ENCODE measurements at regions not wholly inside any gene's neighbourhood (a gene's known extent, or its start where the extent isn't known, plus 50 kb on each side); places are given as distances from the start of the nearest gene placed in this dataset.

GRCh38 chr12:38961012-38961411, 55.6 kb upstream of the CPNE8 start:
- Histone ChIP-seq H3K4me3 (no peak overlapping the region), H3K9ac (ENCODE audit: insufficient read depth in 1 of 2, low read depth in 2 of 2, low read length in 2 of 2) (no peak overlapping the region), H3K4me2 (ENCODE audit: insufficient read depth, low read length) (no peak overlapping the region), H4K20me1 (replicated peaks; ENCODE audit: control insufficient read depth, insufficient read depth, low read length) (no peaks in the 10 kb centered on the region), H3K9me3 (replicated peaks; ENCODE audit: control insufficient read depth, insufficient read depth, low read depth, low read length) (no peaks in the 10 kb centered on the region), H3K79me2 (ENCODE audit: control insufficient read depth, insufficient read depth, low read length) (no peaks in the 10 kb centered on the region), H3K27me3 (ENCODE audit: control insufficient read depth in 2 of 2, insufficient read depth in 2 of 2, low read length in 2 of 2) (no peaks in the 10 kb centered on the region), H3K4me1 (replicated peaks in 1 of 2; ENCODE audit: control insufficient read depth in 2 of 2, insufficient read depth in 2 of 2, low read length in 2 of 2) (no peaks in the 10 kb centered on the region), H3K36me3 (ENCODE audit: control insufficient read depth, insufficient read depth, low read length) (no peaks in the 10 kb centered on the region), H3K27ac (ENCODE audit: extremely low read depth, low read depth, low read length) (no peak overlapping the region), H2AFZ (ENCODE audit: low read depth, low read length) (no peak overlapping the region), H3K9me1 (ENCODE audit: control insufficient read depth, insufficient read depth, low read length) (no peaks in the 10 kb centered on the region)
- 16% methylated on average over 1 of the region's 1 CpG for WGBS (ENCODE audit: insufficient coverage, low coverage, missing lambda C conversion rate)
- intact Hi-C loops (cut with micrococcal nuclease) = no loop called here
- BruUV-seq (replicated peaks) = no TSS peak
- FAIRE-seq = no peak
- in situ Hi-C loops (cut with MboI) = no loop called here
- ChIA-PET POLR2A (no interaction called here), CTCF (ENCODE audit: low intra/inter-chr PET ratio) (no interaction called here)
- DNase-seq (ENCODE audit: extremely low read depth in 1 of 4, low spot score in 3 of 4) = no peak
- no peak for ATAC-seq
- TF ChIP-seq PTTG1 (tag; IDR thresholded peaks at IDR 0.05; ENCODE audit: low read depth) = no peak
- no peak for TF ChIP-seq PHF20 (IDR thresholded peaks at IDR 0.05; ENCODE audit: partially characterized antibody)
- no peak for TF ChIP-seq TAF1 (IDR thresholded peaks at IDR 0.05; ENCODE audit: control insufficient read depth, extremely low read depth, insufficient read depth, low read length, severe bottlenecking)
- no peak for TF ChIP-seq GATA2 (CRISPR knock-in tag; IDR thresholded peaks at IDR 0.05)
- no peak for TF ChIP-seq ZNF766 (CRISPR knock-in tag; conservative IDR thresholded peaks at IDR 0.05)
- TF ChIP-seq ZNF785 (CRISPR knock-in tag; IDR thresholded peaks at IDR 0.05) = no peak
- TF ChIP-seq SMAD4 (CRISPR knock-in tag; conservative IDR thresholded peaks at IDR 0.05) = no peak
- no peak for TF ChIP-seq KLF16 (IDR thresholded peaks at IDR 0.05)
- TF ChIP-seq RAD21 (CRISPR knock-in tag; conservative IDR thresholded peaks at IDR 0.05 in 1 of 2, IDR thresholded peaks at IDR 0.05 in 1 of 2) = no peak
- no peak for TF ChIP-seq ZSCAN32 (CRISPR knock-in tag; IDR thresholded peaks at IDR 0.05)
- TF ChIP-seq, protein P1, sequence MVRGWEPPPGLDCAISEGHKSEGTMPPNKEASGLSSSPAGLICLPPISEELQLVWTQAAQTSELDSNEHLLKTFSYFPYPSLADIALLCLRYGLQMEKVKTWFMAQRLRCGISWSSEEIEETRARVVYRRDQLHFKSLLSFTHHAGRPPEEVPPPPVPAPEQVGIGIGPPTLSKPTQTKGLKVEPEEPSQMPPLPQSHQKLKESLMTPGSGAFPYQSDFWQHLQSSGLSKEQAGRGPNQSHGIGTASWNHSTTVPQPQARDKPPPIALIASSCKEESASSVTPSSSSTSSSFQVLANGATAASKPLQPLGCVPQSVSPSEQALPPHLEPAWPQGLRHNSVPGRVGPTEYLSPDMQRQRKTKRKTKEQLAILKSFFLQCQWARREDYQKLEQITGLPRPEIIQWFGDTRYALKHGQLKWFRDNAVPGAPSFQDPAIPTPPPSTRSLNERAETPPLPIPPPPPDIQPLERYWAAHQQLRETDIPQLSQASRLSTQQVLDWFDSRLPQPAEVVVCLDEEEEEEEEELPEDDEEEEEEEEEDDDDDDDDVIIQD (CRISPR knock-in tag; IDR thresholded peaks at IDR 0.05) = no peak
- TF ChIP-seq MAFF (IDR thresholded peaks at IDR 0.05; ENCODE audit: low read length) = no peak
- no peak for TF ChIP-seq HDAC1 (IDR thresholded peaks at IDR 0.05)
- TF ChIP-seq EWSR1 (IDR thresholded peaks at IDR 0.05; ENCODE audit: borderline replicate concordance, low read depth, partially characterized antibody) = no peak
- TF ChIP-seq GABPB2 (CRISPR knock-in tag; conservative IDR thresholded peaks at IDR 0.05) = no peak
- no peak for TF ChIP-seq JUND (IDR thresholded peaks at IDR 0.05; ENCODE audit: borderline replicate concordance, low read depth, low read length)
- no peak for TF ChIP-seq JUND (tag; IDR thresholded peaks at IDR 0.05; ENCODE audit: borderline replicate concordance, low read depth, low read length)
- TF ChIP-seq NUFIP1 (IDR thresholded peaks at IDR 0.05; ENCODE audit: partially characterized antibody) = no peak
- no peak for TF ChIP-seq BRD9 (IDR thresholded peaks at IDR 0.05; ENCODE audit: low read depth, partially characterized antibody)

Measured in K562 (cell line).